Astrocyte of the cerebellum (primary cell): ENCODE measurements at regions not wholly inside any gene's neighbourhood (a gene's known extent, or its start where the extent isn't known, plus 50 kb on each side); places are given as distances from the start of the nearest gene placed in this dataset.

Experiments used
- DNase-seq: peaks from one replicate; pipeline ENCODE4 v3.0.0-alpha.2; 2011; ENCODE audit warnings: low read depth
- H3K4me3 ChIP-seq: 2 replicates; pipeline ENCODE4 v1.5.1; 2011; ENCODE audit warnings: mild to moderate bottlenecking, low read depth, low read length, moderate library complexity
- in situ Hi-C: cut with HindIII; loops from 2 replicates; pipeline ENCODE4 v1.10.0; 2017; ENCODE audit warnings: low sequenced_read_pairs
- TF ChIP-seq, protein P1 (sequence below): IDR thresholded peaks from 2 replicates; pipeline ENCODE4 v1.5.1; 2012; ENCODE audit warnings: low read length, low read depth, moderate library complexity, mild to moderate bottlenecking; ENCODE audit errors: missing control alignments

DNA sequence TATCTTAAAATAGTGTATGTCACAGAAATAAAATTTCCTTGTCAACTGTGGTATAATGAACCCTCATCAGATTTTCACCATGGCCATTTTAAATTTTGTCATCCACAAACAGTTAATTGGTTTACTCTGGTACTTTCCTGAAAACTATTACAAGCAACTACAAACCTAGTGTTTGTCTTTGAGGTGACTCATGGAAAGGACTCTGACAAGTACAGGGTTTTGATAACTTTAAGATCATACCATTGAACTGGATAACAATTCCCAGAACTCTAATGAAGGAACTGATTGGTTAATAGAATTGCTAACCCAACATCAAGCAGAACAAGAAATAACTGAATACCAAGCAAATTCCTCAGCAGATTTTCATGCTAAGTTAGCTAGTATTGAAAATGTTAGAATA is 237.7 kb upstream of the IPO5 start:
- in situ Hi-C loops, result no loop called here
- TF ChIP-seq, protein P1, sequence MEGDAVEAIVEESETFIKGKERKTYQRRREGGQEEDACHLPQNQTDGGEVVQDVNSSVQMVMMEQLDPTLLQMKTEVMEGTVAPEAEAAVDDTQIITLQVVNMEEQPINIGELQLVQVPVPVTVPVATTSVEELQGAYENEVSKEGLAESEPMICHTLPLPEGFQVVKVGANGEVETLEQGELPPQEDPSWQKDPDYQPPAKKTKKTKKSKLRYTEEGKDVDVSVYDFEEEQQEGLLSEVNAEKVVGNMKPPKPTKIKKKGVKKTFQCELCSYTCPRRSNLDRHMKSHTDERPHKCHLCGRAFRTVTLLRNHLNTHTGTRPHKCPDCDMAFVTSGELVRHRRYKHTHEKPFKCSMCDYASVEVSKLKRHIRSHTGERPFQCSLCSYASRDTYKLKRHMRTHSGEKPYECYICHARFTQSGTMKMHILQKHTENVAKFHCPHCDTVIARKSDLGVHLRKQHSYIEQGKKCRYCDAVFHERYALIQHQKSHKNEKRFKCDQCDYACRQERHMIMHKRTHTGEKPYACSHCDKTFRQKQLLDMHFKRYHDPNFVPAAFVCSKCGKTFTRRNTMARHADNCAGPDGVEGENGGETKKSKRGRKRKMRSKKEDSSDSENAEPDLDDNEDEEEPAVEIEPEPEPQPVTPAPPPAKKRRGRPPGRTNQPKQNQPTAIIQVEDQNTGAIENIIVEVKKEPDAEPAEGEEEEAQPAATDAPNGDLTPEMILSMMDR, result no peak
- DNase-seq, result no peak
- no peak overlapping the region for H3K4me3 ChIP-seq

DNA sequence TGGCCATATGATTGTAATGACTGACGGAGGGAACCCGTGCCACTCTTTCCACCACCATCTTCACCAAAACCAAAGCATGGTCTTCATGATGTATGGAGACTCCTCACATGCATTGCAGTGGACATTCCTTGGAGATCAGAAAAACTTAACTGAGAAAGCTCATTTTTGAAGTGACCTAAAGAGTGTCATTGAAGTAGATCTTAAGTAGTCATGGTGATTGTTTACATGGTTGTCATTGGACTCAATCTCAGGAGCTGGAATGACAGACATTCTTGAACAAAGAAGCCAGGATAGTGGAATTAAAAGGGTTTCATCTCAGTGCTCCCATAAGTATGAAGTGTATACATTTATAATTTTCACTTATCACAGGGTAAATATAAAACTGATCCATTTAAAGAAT is 236.7 kb upstream of the IPO5 start:
- no peak overlapping the region for H3K4me3 ChIP-seq
- DNase-seq, result no peak
- in situ Hi-C loops, result no loop called here
- TF ChIP-seq, protein P1, result no peak

DNA sequence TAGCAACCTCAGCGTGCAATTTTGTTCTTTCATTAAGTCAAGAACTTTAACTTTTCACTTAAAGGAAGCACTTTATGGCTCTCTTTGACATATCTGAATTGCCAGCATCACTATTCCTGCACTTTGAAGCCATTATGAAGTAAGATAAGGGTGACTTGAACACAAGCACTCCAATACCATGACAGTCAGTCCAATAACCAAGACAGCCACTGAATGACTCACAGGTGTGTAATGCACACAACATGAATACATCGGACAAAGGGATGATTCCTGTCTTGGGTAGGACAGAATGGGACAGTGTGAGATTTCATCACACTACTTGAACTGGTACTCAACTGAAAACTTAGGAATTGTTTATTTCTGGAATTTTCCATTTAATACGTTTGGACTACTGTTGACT is 233.7 kb upstream of the IPO5 start:
- no peak for DNase-seq
- in situ Hi-C loops, result no loop called here
- TF ChIP-seq, protein P1, result no peak
- no peak overlapping the region for H3K4me3 ChIP-seq

DNA sequence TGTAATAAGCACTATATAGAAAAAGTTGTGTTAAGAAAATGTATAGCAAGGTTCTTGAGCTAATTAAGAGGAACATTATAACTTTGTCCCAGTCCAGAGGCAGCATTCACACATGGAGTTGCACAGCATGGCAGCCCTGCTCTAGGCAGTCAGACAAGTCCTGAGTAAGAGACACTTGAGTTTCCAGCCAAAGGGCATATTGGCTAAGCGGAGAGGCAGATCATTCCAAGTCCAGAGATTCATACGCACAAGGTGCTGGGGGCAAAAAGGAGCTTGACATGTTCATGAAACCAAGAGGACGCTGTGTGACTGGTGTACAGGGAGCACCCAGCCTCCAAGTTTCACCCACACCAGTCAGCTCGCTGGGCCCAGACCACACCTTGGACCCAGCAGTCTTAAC is 232.6 kb upstream of the IPO5 start:
- no peak for DNase-seq
- in situ Hi-C loops, result no loop called here
- TF ChIP-seq, protein P1, result no peak
- H3K4me3 ChIP-seq, result no peak overlapping the region

DNA sequence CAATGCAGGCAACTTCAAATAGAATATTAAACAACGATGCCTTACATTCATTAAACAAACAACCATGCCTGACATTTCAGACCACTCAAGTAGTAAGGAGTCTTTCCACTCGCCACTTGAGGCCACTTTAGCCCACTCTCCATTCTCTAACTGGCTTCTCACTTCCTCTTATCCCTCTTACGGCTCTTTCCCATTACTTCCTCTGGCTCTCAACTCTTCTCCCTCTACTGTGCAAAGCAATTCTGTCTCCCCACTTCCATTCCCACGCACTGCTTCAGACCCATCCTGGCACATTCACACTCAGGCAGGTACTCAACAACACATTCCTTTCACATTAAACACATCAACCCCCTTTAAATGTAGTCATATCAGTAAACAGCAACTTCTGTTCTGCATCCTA is 229.8 kb upstream of the IPO5 start:
- H3K4me3 ChIP-seq, result no peak overlapping the region
- in situ Hi-C loops, result no loop called here
- no peak for DNase-seq
- TF ChIP-seq, protein P1, result no peak

DNA sequence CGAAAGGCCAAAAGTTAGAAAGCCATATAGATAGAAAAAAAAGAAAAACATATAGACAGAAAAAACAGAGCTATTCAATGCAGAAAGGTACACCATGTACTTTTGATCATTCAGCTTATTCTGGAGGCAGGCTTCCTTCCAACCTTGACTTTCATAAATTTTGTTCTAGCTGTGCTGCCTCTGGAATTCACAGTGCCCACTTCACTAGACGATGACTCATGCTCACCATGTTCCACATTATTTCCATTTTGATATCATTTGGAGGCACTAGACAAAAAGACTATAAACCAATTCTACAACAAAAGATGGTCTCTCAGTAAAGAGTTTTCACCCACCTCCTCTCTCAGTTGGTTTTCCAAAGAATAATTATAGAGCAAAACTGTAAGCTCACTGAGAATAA is 229.0 kb upstream of the IPO5 start:
- TF ChIP-seq, protein P1, result no peak
- H3K4me3 ChIP-seq, result no peak overlapping the region
- in situ Hi-C loops, result no loop called here

More for the DNA sequence above, 229.0 kb upstream of the IPO5 start:
- no peak for DNase-seq
